ENCODE measurements at regions not wholly inside any gene's neighbourhood (a gene's known extent, or its start where the extent isn't known, plus 50 kb on each side); places are given as distances from the start of the nearest gene placed in this dataset.

DNA sequence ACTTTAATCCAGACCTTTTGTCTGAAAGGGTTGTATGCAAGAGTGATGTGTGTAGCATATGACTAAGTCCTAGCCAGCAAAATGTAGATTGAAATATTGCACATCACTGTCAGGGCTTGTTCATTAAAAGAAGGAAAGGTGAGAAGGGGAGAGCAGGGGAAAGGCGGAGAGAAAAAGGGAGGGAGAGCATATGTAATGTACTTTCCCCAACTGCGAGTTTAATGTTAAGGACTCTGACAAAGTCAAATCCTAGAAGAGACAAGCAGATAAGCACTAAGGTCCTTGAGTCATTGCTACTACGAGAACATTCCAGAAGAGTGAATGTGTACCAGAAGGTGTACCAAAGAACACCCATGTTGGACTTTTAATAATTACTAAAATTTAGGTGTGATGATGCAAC lies 1336.7 kb downstream of the NSUN3 start:
- TF ChIP-seq, protein P1, sequence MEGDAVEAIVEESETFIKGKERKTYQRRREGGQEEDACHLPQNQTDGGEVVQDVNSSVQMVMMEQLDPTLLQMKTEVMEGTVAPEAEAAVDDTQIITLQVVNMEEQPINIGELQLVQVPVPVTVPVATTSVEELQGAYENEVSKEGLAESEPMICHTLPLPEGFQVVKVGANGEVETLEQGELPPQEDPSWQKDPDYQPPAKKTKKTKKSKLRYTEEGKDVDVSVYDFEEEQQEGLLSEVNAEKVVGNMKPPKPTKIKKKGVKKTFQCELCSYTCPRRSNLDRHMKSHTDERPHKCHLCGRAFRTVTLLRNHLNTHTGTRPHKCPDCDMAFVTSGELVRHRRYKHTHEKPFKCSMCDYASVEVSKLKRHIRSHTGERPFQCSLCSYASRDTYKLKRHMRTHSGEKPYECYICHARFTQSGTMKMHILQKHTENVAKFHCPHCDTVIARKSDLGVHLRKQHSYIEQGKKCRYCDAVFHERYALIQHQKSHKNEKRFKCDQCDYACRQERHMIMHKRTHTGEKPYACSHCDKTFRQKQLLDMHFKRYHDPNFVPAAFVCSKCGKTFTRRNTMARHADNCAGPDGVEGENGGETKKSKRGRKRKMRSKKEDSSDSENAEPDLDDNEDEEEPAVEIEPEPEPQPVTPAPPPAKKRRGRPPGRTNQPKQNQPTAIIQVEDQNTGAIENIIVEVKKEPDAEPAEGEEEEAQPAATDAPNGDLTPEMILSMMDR (IDR thresholded peaks at IDR 0.05) = no peak
- TF ChIP-seq POLR2A (IDR thresholded peaks at IDR 0.05; ENCODE audit: low read depth) = no peak
